Stimulated activated CD4-positive, alpha-beta T cell treated with anti-CD3 and anti-CD28 coated beads, Interleukin-1b, Interleukin-23, amount 100 ng/mL, for 1 hour (primary cell): ENCODE measurements at regions not wholly inside any gene's neighbourhood (a gene's known extent, or its start where the extent isn't known, plus 50 kb on each side); places are given as distances from the start of the nearest gene placed in this dataset.
"Not testable (repeated sequence)": the region's sequence is repeated elsewhere in the genome, so short reads cannot be mapped to it uniquely, and the experiment has no call there.

Source experiments
- DNase-seq, 2 donors: peaks; one replicate each; pipeline ENCODE4 v3.0.0-alpha.2; 2020; ENCODE audit warnings: low read depth in 2 of 2

GRCh38 chr5:102617191-102618187 lies 118.7 kb upstream of the SLCO6A1 start:
- DNase-seq = no peak

GRCh38 chr5:102622262-102622661 lies 123.5 kb upstream of the SLCO6A1 start:
- DNase-seq = no peak

DNA sequence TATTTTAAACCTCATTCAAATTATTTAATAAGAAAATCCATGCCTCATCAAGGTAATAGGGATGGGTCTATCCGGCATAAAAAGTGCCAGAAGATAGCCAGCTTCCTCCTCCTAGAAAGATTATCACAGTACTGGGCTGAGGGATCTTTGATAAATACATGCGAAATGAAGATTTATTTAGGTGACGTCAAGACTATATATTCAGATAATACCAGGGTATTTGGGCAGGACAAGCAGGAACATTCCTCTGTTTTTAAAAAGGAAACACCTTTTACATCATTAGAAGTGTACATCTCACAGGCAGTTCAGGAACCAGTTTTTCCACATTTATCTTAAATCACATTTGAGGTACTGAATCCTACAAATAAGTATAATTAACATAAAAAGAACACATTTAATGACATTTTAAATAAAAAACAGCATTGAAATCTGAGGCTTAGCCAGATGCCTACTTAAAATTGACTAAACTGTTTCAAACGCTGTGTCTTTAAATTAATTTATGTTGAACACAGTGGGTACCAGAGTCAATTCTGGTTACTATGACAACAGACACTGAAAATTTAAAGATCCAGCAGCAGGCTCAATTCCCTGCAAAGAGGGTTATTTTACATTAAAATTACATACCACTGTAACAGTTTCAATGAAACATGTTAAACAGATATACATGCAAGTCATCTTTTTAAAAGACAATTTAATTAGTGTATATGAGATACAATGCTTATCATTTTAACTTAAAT lies 124.7 kb upstream of the SLCO6A1 start:
- no peak for DNase-seq

- no peak for DNase-seq
Measured at GRCh38 chr5:102624405-102624804, 125.6 kb upstream of the SLCO6A1 start.

DNA sequence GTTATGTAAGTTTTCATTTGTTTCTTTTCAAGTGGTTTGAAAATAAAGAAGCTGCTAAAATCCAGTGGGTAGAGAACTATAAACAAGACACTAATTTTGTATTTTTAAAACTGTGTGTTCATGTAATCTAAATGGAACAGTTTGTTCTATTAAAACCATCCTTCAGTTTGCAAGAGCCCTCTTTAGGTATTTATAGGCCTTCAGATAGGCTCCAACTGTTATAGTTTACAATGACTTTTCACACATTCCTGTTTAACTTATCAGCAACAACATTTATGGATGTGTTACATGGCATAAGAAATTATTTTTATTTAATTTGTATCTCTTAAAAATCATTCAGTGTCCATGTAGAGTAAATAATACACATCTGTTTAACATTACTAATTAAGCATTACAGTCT lies 126.7 kb upstream of the SLCO6A1 start:
- DNase-seq = no peak

DNA sequence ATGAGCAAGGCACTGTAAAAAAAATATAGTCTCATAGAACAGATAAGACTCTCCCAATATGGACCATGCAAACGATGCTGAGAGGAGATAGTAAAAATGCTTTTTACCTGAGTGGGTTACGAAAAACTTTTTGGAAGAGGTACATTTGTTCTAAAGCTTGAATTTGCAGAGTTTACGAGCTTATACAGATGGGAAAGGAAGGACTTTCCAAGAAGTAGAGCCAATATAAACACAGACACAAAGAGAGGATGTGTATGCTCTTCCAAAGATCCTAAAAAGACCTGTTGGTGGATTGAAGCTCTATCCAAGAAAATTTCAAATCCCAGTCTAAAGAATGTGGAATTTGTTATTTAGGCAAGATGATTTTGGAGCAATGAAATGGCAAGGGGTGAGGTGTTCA lies 127.1 kb upstream of the SLCO6A1 start:
- no peak for DNase-seq

- no peak for DNase-seq
Measured at GRCh38 chr5:102627315-102627714, 127.8 kb upstream of the PAM start.

DNA sequence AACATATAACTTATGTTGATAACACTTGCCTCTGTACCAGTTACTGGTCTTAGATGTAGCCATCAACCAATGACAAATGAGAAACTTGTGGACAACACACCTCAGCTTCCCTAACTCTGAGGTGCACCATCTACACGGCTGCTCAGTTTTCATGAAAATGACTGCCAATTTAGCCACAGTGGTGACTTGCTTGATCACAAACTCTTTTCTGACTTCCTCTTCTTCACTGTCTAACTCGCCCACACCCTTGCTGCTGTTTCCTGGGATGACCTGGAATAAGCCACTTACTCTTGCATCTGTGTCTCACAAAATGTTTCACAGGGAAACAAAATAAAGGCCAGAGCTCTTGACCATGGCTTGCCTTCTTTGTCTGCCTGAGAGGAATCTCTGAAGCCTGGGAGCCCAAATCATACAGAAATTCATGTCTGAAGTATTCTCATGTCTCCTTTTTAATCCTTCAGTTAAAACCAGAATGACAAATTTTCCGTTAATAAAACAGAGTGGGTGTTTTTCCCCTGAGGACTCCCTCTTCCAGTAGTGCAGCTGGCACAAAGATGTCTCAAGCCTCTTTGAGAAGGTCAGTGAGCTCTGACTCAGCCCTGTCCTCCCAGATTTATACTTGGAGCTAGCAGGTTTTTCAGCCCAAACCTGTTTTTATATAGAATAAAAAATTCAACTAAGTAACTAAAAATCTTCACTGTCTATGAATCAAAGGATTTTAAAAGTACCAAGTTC lies 126.5 kb upstream of the PAM start:
- DNase-seq = no peak

DNA sequence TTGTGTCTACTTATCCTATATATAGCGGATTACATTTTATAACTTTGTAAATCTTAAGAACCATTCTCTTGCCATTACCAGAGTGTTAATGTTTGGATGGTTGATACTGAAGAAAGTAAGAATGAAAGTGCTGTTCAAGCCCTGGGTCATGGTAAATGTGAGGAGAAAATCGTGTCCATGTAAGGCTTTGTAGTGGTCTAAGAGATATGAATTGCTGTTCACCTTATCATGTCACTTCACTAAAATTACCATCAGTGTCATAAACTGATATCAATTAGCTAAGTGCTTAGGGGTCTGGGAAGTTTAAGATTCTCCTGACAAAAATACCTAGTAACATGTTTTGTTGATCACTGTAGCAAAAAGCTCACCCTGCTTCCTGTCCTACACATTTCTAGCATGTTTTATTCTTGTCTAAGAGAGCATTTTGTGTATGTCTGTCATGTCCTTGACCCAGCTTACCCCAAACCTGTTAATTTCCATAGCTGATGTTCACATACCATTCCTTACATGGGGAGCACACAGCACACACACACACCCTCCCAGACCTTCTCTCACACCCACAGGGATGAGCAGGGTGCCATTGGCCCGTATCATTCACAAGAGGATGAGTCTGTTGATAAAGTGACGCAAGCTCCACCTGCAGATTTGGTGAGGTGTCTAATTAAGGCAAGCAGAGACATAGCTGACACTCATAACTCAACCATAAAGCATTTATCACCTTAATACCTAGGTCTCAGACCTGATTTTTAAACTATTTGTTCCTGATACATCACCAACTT lies 125.1 kb upstream of the PAM start:
- DNase-seq = no peak

- not testable (repeated sequence) for DNase-seq
Measured at GRCh38 chr5:102635399-102635798, 119.7 kb upstream of the PAM start.

GRCh38 chr5:102638316-102638715 lies 116.8 kb upstream of the PAM start:
- DNase-seq = no peak

DNA sequence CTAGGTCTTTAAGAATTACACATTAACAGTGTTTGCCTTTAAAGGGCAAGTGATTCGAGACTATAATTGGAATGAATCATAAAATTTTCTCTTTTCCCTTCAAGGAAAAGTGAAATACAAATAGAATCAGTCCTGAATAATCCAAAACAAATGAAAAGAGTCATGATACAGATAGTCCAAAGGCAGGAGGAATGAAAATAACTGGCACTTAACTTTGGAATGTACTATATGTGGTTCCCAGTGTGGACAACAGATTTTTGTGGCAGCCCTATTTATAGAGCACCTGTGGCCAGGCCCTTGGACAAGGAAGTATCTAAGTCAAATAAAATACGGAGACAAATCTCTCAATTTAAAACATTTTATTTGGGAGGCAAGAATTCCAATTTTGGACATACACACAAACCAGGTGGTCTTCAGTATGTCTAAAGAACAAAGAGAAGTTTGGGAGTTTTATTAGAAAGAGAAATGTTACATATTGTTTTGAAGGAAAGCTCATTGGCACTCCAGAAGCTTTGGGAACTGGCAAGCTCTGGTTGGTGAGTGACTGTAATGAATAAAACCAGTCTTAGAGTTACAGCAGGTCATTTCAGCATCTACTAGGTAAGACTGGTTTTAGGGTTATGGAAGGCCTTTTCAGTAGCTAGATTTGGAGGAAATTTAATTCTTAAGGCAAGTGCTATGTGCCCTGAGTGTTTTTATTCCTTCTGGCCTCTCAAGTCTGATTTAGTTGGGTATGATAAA lies 116.0 kb upstream of the PAM start:
- no peak for DNase-seq

DNA sequence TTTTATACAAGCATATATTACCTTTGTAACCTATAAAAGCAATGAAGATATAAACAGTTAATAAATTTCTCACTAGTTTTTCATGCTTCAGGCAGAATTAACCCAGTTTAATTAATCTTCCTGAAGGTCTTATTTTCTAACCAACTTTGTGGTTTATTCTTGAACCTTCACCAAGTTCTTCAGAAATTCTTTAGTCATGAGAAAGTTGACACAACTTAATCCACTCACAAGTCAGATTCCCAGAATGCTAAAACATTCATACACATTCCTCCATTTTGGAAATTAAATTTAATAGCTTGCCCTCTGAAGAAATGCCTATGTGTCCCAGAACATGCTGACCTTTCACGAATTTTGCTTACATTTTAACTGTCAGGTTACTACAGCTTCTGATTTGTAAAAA lies 105.4 kb upstream of the PAM start:
- no peak for DNase-seq

DNA sequence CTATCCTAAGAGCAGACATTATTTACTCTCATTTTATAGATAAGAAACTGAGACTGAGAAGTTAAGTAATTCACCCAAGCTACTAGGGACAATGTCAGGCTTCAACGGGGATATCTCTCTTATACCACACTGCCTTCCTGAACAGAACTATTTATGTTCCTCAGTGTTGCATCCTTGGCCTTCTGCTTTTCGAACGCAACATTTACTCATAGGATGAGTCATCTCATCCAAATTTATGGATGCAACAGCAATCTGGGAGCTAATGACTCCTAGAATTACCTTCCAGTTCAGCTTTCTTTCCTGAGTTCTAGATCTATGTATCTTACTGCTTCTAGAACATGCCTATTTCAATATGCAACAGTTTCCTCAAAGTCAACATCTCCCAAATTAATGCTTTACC lies 103.6 kb upstream of the PAM start:
- no peak for DNase-seq

GRCh38 chr5:102654559-102655349 lies 100.4 kb upstream of the PAM start:
- no peak for DNase-seq

GRCh38 chr5:102659151-102659550 lies 96.0 kb upstream of the PAM start:
- DNase-seq = no peak

DNA sequence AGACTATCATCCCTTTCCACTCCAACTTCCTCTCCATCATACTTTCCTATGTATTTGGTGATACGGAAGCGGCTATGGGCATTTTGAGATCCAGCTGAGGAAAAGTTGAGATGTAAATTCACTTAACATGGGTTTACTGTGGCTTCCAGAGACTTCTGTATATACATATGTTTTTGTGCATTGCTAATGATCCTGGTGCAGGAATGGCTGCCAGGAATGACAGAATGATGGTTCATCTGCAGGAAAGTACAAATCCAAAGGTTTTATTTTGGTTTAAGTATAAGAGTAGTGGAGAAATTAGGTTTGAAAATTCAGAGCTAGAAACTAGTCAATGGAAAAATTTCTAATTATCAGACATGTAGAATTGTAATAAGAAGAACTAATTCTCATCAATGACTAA lies 95.0 kb upstream of the PAM start:
- no peak for DNase-seq

- no peak for DNase-seq
Measured at GRCh38 chr5:102663749-102664530, 91.2 kb upstream of the PAM start.
